GM18873 (cell line): ENCODE measurements at regions not wholly inside any gene's neighbourhood (a gene's known extent, or its start where the extent isn't known, plus 50 kb on each side); places are given as distances from the start of the nearest gene placed in this dataset.
"Not testable (repeated sequence)": the region's sequence is repeated elsewhere in the genome, so short reads cannot be mapped to it uniquely, and the experiment has no call there.

Source experiments
- ATAC-seq: cut with Tn5 transposase; IDR thresholded peaks from one replicate; pipeline ENCODE4 v1.9.1; 2021; ENCODE audit warnings: mild to moderate bottlenecking, moderate library complexity, moderate number of reproducible peaks; ENCODE audit not compliant: unreplicated experiment, low FRiP score

GRCh38 chr3:180403156-180403555 is 198.8 kb upstream of the TTC14 start:
- ATAC-seq = no peak

GRCh38 chr3:180408654-180409053 is 193.3 kb upstream of the TTC14 start:
- no peak for ATAC-seq

GRCh38 chr3:180409170-180409569 is 192.8 kb upstream of the TTC14 start:
- ATAC-seq = no peak

GRCh38 chr3:180409883-180410282 is 192.1 kb upstream of the TTC14 start:
- no peak for ATAC-seq

GRCh38 chr3:180414157-180414556 is 187.8 kb upstream of the TTC14 start:
- ATAC-seq = no peak

- no peak for ATAC-seq
Observed at GRCh38 chr3:180416111-180416594, 185.8 kb upstream of the TTC14 start.

GRCh38 chr3:180417241-180417640 is 184.7 kb upstream of the TTC14 start:
- no peak for ATAC-seq

GRCh38 chr3:180420016-180420415 is 181.9 kb upstream of the TTC14 start:
- no peak for ATAC-seq

- ATAC-seq = no peak
Observed at GRCh38 chr3:180420804-180421203, 181.2 kb upstream of the TTC14 start.

- ATAC-seq = no peak
Observed at GRCh38 chr3:180421221-180421620, 180.7 kb upstream of the TTC14 start.

GRCh38 chr3:180421721-180422120 is 180.2 kb upstream of the TTC14 start:
- no peak for ATAC-seq

GRCh38 chr3:180424305-180424704 is 177.7 kb upstream of the TTC14 start:
- ATAC-seq = not testable (repeated sequence)

GRCh38 chr3:180430896-180431295 is 171.1 kb upstream of the TTC14 start:
- no peak for ATAC-seq

GRCh38 chr3:180433152-180433551 is 168.8 kb upstream of the TTC14 start:
- no peak for ATAC-seq

- no peak for ATAC-seq
Observed at GRCh38 chr3:180447136-180447535, 154.8 kb upstream of the TTC14 start.

GRCh38 chr3:180448407-180448806 is 153.6 kb upstream of the TTC14 start:
- ATAC-seq = not testable (repeated sequence)

- no peak for ATAC-seq
Observed at GRCh38 chr3:180457225-180457624, 144.7 kb upstream of the TTC14 start.

GRCh38 chr3:180466401-180467011 is 135.5 kb upstream of the TTC14 start:
- ATAC-seq = no peak

GRCh38 chr3:180467177-180467576 is 134.8 kb upstream of the TTC14 start:
- ATAC-seq = no peak

GRCh38 chr3:180469149-180469548 is 132.8 kb upstream of the TTC14 start:
- ATAC-seq = no peak

GRCh38 chr3:180478695-180479094 is 123.3 kb upstream of the TTC14 start:
- no peak for ATAC-seq

GRCh38 chr3:180492047-180492446 is 109.9 kb upstream of the TTC14 start:
- ATAC-seq = no peak

- no peak for ATAC-seq
Observed at GRCh38 chr3:180496995-180497394, 105.0 kb upstream of the TTC14 start.
